SH-SY5Y (cell line): ENCODE measurements at regions not wholly inside any gene's neighbourhood (a gene's known extent, or its start where the extent isn't known, plus 50 kb on each side); places are given as distances from the start of the nearest gene placed in this dataset.

Experiments used
- GATA2 ChIP-seq: IDR thresholded peaks from 2 replicates; pipeline ENCODE4 v1.6.1; 2011; ENCODE audit warnings: mild to moderate bottlenecking, low read depth, low read length
- GATA3 ChIP-seq: IDR thresholded peaks from 2 replicates; pipeline ENCODE4 v1.6.1; 2011; ENCODE audit warnings: low read depth, mild to moderate bottlenecking, low read length, moderate library complexity

DNA sequence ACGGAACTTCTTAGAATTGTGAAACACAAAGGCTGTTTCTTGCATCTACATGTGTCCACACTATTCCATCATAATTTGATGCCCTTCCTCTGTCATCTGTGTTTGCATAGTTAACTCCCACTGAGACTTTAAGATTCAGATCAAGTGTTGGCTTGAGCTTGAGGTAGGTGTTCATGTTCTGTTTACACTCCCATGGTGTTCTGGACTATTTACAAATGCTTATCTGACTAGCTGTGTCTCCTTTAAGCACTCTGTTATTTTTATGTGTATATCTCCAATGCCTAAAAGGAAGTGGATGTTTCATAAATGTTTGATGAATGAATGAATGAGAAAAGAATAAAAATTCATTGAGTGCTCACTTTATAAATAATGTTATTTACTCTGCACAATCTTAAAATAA, 622.7 kb downstream of the RAB28 start:
- TF ChIP-seq GATA2, result no peak
- no peak for TF ChIP-seq GATA3
